ENCODE measurements at regions not wholly inside any gene's neighbourhood (a gene's known extent, or its start where the extent isn't known, plus 50 kb on each side); places are given as distances from the start of the nearest gene placed in this dataset.
A peak's percentile ranks its signal among the peaks of the same experiment; 100 is the strongest.
"Not testable (repeated sequence)": the region's sequence is repeated elsewhere in the genome, so short reads cannot be mapped to it uniquely, and the experiment has no call there.

- DNase-seq (ENCODE audit: low spot score); intact Hi-C loops (cut with DNase I): not testable (repeated sequence)
Measured at GRCh38 chr9:61953108-61953507, 763.3 kb downstream of the SPATA31A7 start.

- intact Hi-C loops (cut with DNase I); DNase-seq (ENCODE audit: low spot score): not testable (repeated sequence)
Measured at GRCh38 chr9:61971635-61972034, 781.8 kb downstream of the SPATA31A7 start.

GRCh38 chr9:61974501-61974900 lies 784.7 kb downstream of the SPATA31A7 start:
- intact Hi-C loops (cut with DNase I); DNase-seq (ENCODE audit: low spot score): not testable (repeated sequence)

- DNase-seq (ENCODE audit: low spot score); intact Hi-C loops (cut with DNase I): not testable (repeated sequence)
Measured at GRCh38 chr9:61976318-61976717, 786.5 kb downstream of the SPATA31A7 start.

- DNase-seq (ENCODE audit: low spot score), result peak; percentile 76
- intact Hi-C loops (cut with DNase I), result not testable (repeated sequence)
Measured at GRCh38 chr9:61982727-61983126, 792.9 kb downstream of the SPATA31A7 start.

- DNase-seq (ENCODE audit: low spot score), result peak; percentile 70
- intact Hi-C loops (cut with DNase I), result not testable (repeated sequence)
Measured at GRCh38 chr9:61983441-61983840, 793.6 kb downstream of the SPATA31A7 start.

- intact Hi-C loops (cut with DNase I), result not testable (repeated sequence)
- DNase-seq (ENCODE audit: low spot score), result peak; percentile 62
Measured at GRCh38 chr9:61983954-61984353, 794.1 kb downstream of the SPATA31A7 start.

- intact Hi-C loops (cut with DNase I), result not testable (repeated sequence)
- DNase-seq (ENCODE audit: low spot score), result peak; percentile 73
Measured at GRCh38 chr9:61984513-61984912, 794.7 kb downstream of the SPATA31A7 start.

GRCh38 chr9:61992110-61992509 lies 802.3 kb downstream of the SPATA31A7 start:
- intact Hi-C loops (cut with DNase I); DNase-seq (ENCODE audit: low spot score): not testable (repeated sequence)

GRCh38 chr9:62032441-62032840 lies 842.6 kb downstream of the SPATA31A7 start:
- DNase-seq (ENCODE audit: low spot score); intact Hi-C loops (cut with DNase I): not testable (repeated sequence)

- intact Hi-C loops (cut with DNase I); DNase-seq (ENCODE audit: low spot score): not testable (repeated sequence)
Measured at GRCh38 chr9:62038260-62038659, 848.4 kb downstream of the SPATA31A7 start.

GRCh38 chr9:62058155-62058554 lies 868.3 kb downstream of the SPATA31A7 start:
- intact Hi-C loops (cut with DNase I), result not testable (repeated sequence)

GRCh38 chr9:62071043-62071442 lies 881.2 kb downstream of the SPATA31A7 start:
- DNase-seq (ENCODE audit: low spot score); intact Hi-C loops (cut with DNase I): not testable (repeated sequence)

More at GRCh38 chr9:62058155-62058554, 868.3 kb downstream of the SPATA31A7 start:
- not testable (repeated sequence) for DNase-seq (ENCODE audit: low spot score)

GRCh38 chr9:62073401-62073800 lies 883.6 kb downstream of the SPATA31A7 start:
- intact Hi-C loops (cut with DNase I); DNase-seq (ENCODE audit: low spot score): not testable (repeated sequence)

GRCh38 chr9:62084245-62084644 lies 894.4 kb downstream of the SPATA31A7 start:
- intact Hi-C loops (cut with DNase I); DNase-seq (ENCODE audit: low spot score): not testable (repeated sequence)

- DNase-seq (ENCODE audit: low spot score); intact Hi-C loops (cut with DNase I): not testable (repeated sequence)
Measured at GRCh38 chr9:62095714-62096345, 906.0 kb downstream of the SPATA31A7 start.

- intact Hi-C loops (cut with DNase I); DNase-seq (ENCODE audit: low spot score): not testable (repeated sequence)
Measured at GRCh38 chr9:62110486-62110885, 920.6 kb downstream of the SPATA31A7 start.

- intact Hi-C loops (cut with DNase I); DNase-seq (ENCODE audit: low spot score): not testable (repeated sequence)
Measured at GRCh38 chr9:62116951-62117640, 927.3 kb downstream of the SPATA31A7 start.

GRCh38 chr9:62119656-62120055 lies 929.8 kb downstream of the SPATA31A7 start:
- intact Hi-C loops (cut with DNase I); DNase-seq (ENCODE audit: low spot score): not testable (repeated sequence)

Data from cardiac septum (tissue), 1 donor.